Activated CD4-positive, CD25-positive, alpha-beta regulatory T cell (primary cell): ENCODE measurements at regions not wholly inside any gene's neighbourhood (a gene's known extent, or its start where the extent isn't known, plus 50 kb on each side); places are given as distances from the start of the nearest gene placed in this dataset.
"Not testable (repeated sequence)": the region's sequence is repeated elsewhere in the genome, so short reads cannot be mapped to it uniquely, and the experiment has no call there.

Experiments
- DNase-seq, 4 experiments: peaks; one replicate each; lab custom pipeline; 2025; lab: John Stamatoyannopoulos, UW

DNA sequence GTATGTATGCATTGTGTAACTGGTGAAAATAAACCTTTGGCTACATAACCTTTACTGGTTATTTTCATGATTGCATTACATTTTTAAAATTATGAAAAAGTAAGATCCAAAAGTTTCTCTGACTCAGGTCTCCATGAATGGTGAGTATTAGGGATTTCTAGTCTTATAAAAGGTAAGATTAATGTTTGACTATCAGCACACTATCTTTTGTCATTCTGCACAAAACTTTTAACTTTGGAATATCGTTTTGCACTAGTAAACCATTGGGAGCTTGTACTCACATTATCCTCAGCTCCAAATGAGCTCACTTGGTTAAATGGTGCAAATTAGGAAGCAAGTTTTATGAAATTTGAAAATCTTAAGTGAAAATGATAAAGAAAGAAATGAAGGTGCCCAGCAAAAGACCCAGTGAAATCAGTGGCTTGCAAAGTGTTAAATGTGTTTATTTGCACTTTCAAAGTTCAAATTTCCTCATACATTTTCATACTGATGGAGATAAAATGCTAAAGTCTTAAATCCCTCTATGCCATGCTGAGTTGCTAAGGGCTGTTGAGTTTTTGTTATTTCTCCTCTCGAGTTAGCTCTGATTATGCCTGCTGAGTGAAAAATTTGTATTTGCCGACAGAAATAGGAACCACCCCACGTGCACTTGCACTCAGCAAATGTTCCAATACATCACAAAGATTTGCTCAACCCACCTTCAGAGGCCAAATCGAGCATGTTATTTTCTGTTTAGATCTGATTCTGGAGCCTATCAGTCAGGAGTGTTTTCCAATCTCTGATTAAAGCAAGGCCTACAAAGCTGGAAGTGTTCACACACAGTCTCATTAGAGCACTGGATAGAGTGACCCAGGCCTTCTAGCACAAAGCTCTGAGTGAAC, 885.7 kb downstream of the NR2F1-AS1 start:
- no peak for DNase-seq

DNA sequence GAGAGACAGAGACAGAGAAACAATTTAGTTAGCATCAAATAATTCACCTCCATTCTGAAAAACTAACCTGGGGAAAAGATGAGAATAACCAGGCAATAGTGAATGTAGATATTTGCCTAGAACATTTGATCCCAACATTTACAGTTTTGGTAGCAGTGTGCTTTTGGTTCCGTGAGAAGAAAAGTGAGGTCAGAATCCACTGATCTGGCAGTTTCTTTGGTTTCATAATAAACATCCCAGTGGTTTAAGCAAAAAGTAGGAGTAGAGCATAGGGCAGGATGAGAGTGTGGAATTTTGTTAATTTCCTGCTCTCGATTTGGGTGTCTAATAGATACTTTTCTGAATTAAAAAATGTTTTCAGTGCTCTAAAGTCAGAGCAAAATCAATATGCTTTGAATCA, 887.0 kb downstream of the NR2F1-AS1 start:
- DNase-seq, result no peak

DNA sequence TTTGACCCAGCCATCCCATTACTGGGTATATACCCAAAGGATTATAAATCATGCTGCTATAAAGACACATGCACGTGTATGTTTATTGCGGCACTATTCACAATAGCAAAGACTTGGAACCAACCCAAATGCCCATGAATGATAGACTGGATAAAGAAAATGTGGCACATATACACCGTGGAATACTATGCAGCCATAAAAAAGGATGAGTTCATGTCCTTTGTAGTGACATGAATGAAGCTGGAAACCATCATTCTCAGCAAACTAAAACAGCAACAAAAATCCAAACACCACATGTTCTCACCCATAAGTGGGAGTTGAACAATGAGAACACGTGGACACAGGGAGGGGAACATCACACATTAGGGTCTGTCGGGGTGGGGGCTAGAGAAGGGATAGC, 889.1 kb downstream of the NR2F1-AS1 start:
- not testable (repeated sequence) for DNase-seq

DNA sequence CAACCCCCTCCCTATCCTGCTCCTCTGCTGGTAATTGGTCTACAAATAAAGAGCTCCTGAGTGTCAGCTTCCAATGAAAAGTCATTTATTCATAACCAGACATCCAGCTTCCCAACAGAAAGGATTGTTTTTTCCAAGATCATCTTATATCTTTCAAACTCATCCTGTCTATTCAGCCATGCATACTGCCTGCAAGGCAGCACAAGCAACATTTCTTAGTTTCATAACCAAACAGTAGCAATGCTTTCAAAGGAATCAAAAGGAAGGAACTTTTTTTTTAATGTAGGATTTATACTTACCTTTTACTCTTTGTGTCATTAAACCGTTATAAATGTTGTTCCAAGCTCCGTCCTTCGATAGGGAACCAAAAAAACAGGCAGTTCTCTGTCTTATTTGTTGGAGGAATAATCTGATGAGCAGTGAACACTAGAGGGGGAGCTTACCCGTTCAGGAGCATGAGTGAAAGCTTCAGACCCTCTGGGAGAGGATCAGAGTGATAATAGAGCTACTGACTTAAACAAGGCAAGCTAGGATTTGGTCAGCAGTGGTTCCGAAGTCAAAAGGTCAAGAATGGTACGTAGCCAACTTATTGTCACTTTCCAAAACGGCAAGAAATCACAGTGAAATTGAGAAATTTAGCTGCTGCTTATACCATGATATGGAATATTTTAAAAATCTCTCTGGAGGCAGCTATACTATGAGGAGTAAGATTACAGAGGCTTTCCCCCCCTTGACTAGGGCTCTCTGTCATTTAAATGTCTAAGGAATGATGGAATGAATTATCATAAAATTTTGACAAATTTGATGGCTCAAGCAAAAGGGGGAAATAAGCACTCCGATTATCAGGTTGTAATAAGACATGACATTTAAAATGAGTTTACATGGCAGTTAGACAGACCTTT, 892.9 kb downstream of the NR2F1-AS1 start:
- DNase-seq, result no peak

DNA sequence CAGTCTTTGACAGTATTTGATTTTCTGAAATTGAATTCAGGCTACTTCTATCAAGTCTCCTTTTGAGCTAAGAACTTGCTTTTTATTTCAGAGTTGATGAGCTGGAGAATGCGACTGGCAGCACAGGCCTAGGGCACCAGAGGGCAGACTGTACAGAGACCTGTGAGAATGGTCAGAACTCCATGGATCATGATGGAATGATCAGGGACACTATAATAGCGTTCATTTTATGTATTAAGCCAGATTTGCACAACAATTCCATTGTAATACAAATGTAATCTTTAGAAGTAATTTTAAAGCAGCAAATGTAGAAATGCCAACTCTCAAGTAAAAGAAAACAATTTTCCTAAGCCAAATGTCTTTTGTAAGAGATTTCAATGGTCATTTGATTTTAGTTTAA, 902.4 kb downstream of the NR2F1-AS1 start:
- DNase-seq, result no peak

DNA sequence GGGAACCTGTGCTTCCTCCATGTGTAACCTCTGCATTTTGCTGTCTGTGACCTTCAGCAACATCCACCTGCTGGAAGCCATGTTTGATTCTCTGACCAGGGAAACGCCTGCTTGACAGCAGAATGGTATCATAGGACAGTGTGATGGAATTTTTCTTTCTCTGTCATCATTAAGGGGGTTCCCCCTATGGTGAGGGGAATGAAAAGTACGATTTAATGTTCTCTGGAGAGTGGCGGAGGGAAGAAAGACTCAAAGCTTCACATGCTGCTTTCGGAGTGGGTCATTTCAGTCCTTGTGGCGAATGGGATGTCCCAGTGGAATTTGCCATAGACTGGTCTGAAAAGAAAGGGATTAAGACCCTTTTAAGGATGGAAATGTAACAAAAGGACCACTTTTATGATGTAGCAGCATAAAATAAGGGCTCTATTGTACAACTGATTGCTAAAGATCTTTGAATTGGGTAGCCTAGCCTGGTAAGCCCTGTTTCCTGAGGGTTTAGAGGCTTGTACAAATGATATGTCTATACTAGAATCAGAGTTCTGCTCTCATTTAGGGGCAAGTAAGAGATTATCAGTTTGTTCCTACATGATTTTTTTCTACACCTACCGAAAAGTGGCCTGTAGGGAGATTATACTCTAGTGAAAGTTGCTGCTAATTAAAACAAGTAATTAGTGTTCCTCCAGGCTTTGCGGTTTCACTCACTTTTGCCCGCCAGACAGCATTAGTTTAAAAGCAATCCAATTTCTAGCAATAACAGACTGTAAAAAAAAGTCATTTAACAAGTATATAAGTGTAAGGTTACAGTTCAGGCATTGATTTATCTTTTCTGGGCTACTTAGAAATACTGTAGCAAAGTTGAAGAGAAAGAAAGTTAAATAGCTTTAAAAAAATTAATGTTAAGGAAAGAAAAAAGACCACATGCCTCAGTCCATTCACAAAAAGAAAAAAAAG, 904.5 kb downstream of the NR2F1-AS1 start:
- no peak for DNase-seq

DNA sequence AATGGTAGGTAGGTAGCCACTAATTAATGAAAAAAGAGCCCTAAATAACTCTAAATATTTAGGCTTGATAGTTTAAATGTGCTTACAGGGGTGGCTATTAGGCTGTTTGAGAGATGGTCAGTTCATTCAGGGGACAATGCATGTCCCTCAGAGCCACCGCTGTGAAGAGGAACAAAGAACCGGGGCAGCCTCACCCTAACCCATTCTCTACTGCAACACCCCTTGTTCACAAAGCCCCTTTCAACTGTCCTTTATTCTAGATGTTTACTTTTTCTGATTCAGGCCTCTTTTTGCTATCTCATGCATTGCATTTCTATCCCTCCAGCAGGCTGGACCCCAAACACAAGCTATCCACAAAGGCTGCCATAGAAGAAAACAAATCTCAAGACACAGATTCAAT, 906.7 kb downstream of the NR2F1-AS1 start:
- no peak for DNase-seq

DNA sequence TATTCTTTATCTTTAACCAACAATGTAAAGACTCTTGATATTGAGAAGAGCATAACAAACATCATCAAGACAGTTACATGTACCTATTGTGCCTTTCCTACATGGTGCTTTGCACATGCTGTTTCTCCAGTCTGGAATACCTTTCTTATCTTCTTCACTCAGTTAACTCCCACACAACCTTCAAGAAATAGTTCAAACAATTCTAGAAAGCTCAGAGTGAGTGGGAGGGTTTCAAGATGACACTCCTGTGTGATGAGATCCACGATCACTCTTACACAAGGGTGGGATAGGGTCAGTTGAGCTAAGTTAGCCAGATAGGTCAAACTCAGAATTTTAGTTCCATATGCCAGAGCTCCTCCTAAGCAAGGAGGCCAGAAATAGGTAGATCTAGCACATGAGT, 915.5 kb downstream of the NR2F1-AS1 start:
- no peak for DNase-seq

DNA sequence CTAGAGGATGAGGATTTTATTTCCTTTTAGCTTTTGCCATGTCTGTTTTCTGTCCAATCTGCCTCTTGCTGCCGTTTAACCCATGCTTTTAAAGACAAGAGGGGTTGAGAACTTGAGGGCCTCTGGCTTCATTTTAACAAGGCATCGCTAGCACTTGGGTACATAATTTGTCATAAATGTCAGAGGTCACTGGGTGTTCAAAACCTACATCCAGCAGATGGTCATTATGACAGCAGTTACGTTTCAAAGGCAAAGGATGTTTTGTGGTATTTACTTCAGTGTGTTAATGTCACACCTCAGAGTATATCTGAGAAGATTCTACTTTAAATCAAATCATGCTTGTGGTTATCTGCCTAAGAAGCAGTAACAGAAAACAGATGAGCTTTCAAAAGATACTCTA, 918.3 kb downstream of the NR2F1-AS1 start:
- no peak for DNase-seq

DNA sequence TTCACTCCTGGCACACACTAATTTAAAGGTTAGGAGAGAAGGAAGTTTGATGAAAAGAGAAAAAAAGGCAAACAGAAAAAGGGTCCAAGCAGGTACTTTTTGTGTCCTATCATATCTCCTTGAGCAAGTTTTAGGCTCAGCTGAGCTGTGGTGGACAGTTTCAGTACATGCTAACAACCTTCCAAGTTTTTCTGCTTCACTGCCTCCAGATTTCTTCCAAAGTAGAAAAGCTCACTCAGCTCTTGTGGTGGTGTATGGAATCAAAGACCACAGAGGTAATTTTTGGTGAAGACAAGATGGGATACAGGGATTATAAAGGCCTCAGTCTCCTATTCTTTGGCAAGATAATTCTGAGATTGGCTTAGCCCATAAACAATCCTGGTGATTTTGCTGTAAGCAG, 921.8 kb downstream of the NR2F1-AS1 start:
- no peak for DNase-seq

DNA sequence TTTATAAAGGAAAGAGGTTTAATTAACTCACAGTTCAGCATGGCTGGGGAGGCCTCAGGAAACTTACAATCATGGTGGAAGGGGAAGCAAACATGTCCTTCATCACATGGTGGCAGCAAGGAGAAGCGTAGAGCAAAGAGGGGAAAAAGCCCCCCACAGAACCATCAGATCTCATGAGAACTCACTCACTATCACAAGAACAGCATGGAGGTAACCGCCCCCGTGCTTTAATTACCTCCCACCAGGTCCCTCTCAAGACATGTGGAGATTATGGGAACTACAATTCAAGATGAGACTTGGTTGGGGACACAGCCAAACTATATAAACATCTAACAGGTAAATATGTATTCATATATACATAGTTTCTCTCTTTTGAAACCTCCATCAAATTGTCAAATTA, 926.4 kb downstream of the NR2F1-AS1 start:
- not testable (repeated sequence) for DNase-seq

DNA sequence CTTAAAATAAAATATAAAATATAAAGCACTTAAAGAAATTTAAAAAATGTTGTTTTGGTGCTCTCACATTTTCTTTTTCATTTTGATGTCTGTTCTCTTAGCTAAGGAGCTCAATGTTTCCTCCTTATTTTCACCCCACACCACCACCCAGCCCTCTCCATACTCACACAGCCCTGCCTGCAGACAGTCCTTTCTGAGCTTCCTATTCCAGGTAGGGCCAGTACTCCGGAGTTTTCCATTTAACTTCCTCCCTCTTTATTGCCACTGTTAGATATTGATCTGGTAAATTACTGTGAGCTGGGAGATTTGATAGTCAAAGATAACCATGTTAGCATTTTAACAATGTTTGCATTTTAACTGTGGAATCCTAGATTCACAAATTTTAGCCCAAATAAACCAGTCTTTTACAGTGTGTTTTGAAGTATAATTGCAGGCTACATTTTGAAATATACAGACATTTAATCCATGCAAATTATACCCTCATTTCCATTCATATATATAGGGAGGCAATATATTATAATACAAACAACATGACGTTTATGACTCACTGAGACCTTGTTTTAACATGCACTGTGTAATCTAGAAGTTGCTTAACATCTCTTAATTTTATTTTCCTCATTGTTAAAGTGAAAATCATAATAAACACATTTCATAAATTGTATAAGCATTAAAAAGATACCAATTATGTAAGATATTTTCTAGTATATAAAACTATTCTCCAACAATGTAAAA, 927.1 kb downstream of the NR2F1-AS1 start:
- no peak for DNase-seq

DNA sequence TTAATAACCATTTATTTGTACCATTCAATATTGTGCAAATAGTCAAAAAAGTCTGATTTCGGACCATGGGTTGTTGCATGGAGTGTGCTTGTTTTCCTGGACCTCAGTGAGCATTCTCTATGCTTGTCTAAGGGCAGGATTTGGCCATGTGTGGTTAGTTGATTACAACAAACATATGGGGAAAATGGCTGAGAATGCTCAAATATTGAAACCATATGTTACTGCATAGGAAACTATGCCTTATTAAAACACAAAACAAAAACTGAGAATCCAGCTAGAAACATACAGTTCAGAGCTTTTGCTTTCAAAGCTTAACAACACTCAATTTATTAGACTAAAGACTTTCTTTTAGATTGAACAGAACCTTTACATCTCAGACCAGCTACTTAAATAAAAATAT, 928.3 kb downstream of the NR2F1-AS1 start:
- DNase-seq, result no peak

DNA sequence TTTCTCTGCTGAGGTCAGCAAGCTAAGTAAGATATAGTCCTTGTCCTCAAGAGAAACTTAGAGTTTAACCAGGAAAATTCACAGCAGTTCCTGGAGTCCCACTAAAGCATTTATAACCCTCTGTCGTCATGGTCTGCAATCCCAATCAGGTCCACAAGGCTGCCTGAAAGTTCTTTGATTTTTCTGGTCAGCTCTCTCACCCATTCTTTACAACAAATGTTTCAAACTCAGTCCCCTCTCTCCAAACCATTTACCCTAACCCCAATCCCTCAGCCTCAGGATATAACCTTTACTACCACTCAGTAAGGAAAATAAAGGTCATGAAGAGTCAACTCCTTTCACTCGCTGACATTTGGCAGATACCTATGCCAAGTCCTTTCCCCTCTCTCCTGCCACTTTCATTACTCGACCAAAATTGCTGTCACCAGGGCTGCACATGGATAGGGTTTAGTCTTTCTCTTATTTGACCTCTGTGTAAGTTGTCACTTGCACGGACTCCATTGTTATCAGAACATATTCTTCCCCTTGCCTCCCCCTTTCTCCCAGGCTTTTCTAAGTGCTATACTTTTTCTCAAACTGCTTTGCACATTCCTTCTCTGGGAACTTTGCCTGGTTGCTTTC, 936.6 kb downstream of the NR2F1-AS1 start:
- no peak for DNase-seq

DNA sequence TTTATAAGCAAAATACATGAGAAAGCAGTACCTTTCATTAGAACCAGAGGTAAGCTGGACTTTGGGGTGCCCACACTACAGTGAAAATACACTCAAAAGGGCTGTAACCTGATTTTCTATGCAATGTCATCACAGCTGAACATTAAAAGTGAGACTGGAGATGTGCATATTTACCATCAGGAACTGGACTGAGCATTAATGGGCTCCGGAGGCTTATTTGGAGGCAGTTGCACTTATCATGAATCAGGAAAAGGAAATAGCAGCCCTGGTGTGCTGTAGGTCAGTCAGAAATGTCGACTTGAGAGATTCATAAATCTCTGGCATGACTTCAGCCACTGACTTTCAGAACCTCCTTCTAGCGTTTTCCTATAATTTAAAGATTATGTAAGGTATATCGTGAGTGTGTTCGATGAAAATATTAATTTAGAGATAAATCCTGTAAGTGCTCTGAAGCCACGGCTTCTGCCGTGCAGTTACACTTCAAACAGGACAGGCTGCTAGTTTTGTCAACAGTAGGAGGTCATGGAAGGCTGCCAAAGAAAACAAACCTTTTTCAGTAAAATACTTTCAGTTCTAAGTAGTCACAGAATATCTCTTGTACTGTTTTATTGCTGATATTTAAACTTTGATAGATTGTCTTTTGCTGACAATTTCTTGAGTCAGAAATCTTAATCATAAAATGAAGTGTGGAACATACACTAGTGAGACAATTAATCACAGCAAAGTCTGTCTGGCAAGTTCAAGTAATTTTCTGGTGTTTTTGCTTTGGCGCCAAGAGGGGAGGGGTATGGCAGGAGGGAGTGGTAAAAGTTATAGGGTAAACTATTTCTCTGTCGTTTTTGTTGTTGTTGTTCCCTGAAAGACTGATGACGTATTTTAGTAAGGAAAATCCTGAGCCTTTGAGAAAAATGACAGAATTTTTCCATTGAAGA, 939.7 kb downstream of the NR2F1-AS1 start:
- no peak for DNase-seq

DNA sequence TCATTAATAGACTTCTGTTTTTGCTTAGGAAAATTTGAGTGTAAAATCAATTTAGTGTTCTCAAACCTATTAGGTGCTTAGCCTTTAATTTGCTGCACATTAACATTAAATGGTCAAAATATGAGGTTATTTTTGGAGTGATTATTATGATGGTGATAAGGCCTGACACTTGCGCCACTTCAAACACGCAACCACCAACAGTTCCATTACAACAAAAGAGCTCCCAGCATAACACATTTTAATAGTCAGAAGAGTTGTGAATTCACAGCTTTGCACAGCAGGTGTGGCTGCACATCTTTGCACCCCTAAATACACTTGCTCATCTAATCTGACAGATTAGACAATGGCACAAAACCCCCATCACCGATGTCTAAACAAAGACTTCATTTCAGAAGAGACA, 940.7 kb downstream of the NR2F1-AS1 start:
- no peak for DNase-seq

DNA sequence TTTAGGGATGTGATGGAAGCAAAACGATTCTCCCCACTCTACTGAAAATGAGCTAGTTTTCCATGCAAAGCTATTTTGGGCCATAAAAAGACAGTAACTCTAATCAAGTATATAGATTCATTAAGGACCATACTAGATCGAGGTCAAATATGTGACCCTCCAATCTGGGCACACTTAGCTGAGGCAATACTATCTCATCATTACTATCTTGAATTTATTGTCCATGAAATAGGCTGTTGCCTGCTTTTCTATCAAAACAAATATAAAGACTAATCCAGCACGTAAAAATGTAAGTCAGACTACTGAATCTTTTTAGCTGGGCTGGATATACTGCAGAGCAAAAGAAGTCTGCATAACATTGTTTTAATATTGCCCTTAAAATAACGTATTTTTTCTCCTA, 943.1 kb downstream of the NR2F1-AS1 start:
- DNase-seq, result no peak

DNA sequence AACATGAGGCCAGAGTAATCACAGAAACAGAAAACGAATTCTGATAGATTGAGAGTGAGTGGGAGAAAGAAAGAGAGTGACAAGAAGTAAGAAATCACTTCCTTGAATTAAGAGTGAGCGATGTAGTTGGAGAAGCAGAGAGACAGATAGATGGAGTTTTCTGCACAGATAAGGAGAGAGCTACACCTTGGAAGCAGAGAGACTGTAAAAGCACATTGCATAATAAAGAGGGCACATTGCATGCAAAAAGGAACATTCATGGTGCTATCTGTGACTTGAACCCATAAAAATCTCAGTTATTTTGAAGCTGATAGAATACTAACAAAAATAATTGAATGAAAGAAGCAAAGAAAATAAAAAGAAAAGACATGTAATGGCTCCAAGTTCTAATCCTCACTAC, 943.8 kb downstream of the NR2F1-AS1 start:
- no peak for DNase-seq

DNA sequence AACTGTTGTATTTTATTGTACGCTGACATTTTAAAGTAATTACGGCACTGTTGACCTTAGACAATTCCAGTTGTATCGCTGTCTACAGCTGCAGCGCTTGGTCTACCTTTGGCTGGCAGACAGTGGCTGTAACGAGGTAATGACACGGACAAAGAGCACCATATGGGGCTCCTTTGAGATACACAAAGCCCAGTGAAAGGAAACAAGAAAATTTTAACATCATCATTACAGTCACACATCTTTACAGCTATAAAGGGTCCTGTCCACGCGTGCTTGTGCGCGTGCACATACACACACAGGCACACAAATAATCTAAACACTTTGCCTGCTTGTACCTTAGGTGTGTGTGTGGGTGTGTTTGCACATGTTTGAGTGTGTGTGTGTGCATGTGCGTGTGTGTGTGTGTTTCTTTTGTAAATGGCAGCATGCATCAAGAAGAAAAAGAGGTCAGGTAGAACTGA, 946.0 kb downstream of the NR2F1-AS1 start:
- no peak for DNase-seq
